Prostate gland (tissue), 2 donors: ENCODE measurements at regions not wholly inside any gene's neighbourhood (a gene's known extent, or its start where the extent isn't known, plus 50 kb on each side); places are given as distances from the start of the nearest gene placed in this dataset.

Experiments
- POLR2A ChIP-seq: fragments of 450-650 bp; IDR thresholded peaks from one replicate; pipeline ENCODE4 v1.6.1; 2016; ENCODE audit warnings: antibody characterized with exemption, mild to moderate bottlenecking
- POLR2AphosphoS5 ChIP-seq: sonication (generic); formaldehyde crosslinking; IDR thresholded peaks from one replicate; pipeline ENCODE4 v1.6.1; 2017; ENCODE audit warnings: antibody characterized with exemption
- TF ChIP-seq, protein P1 (sequence below), 4 experiments: fragments of 200-600 bp in 2 of 4; fragments of 450-650 bp in 2 of 4; sonication (generic) in 2 of 4; IDR thresholded peaks; 1 replicate in 3 of 4; 2 replicates in 1 of 4; pipeline ENCODE4 v1.5.1; 2016 to 2019; ENCODE audit warnings: antibody characterized with exemption in 4 of 4, mild to moderate bottlenecking in 2 of 4, moderate library complexity in 2 of 4

DNA sequence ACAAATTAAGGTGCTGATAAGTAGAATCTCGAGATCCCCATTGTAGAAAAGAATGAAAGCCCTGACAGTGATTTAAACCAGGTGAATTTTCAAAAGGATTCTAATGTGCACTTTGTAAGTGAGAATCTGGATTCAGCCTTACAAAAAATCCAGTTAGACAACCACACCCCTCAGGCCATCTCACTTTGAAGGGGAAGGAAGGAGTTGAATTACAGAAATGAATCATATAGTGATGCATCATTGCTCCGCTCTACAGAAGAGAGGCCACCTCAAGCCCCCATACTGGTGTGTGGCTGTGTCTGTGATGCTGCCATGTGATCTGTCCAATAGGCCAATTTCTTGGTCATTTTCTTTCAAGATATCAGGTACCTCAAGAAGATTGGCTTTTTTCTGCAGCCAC is 85.5 kb upstream of the NT5E start:
- TF ChIP-seq, protein P1, sequence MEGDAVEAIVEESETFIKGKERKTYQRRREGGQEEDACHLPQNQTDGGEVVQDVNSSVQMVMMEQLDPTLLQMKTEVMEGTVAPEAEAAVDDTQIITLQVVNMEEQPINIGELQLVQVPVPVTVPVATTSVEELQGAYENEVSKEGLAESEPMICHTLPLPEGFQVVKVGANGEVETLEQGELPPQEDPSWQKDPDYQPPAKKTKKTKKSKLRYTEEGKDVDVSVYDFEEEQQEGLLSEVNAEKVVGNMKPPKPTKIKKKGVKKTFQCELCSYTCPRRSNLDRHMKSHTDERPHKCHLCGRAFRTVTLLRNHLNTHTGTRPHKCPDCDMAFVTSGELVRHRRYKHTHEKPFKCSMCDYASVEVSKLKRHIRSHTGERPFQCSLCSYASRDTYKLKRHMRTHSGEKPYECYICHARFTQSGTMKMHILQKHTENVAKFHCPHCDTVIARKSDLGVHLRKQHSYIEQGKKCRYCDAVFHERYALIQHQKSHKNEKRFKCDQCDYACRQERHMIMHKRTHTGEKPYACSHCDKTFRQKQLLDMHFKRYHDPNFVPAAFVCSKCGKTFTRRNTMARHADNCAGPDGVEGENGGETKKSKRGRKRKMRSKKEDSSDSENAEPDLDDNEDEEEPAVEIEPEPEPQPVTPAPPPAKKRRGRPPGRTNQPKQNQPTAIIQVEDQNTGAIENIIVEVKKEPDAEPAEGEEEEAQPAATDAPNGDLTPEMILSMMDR (IDR thresholded peaks at IDR 0.05): no peak
- TF ChIP-seq POLR2A (no peak), POLR2AphosphoS5 (no peak)
